GM23248 (cell line): ENCODE measurements at regions not wholly inside any gene's neighbourhood (a gene's known extent, or its start where the extent isn't known, plus 50 kb on each side); places are given as distances from the start of the nearest gene placed in this dataset.

Experiments
- EZH2 ChIP-seq: fragments of 200-600 bp; sonication (generic); IDR thresholded peaks from 2 replicates; pipeline ENCODE4 v1.6.1; 2018; ENCODE audit warnings: antibody characterized with exemption, mild to moderate bottlenecking; ENCODE audit not compliant: insufficient read depth, poor library complexity, severe bottlenecking
- EZH2phosphoT487 ChIP-seq: fragments of 200-600 bp; sonication (generic); IDR thresholded peaks from 2 replicates; pipeline ENCODE4 v1.6.1; 2018; ENCODE audit warnings: antibody characterized with exemption, moderate library complexity, mild to moderate bottlenecking, low read depth; ENCODE audit not compliant: insufficient read depth

DNA sequence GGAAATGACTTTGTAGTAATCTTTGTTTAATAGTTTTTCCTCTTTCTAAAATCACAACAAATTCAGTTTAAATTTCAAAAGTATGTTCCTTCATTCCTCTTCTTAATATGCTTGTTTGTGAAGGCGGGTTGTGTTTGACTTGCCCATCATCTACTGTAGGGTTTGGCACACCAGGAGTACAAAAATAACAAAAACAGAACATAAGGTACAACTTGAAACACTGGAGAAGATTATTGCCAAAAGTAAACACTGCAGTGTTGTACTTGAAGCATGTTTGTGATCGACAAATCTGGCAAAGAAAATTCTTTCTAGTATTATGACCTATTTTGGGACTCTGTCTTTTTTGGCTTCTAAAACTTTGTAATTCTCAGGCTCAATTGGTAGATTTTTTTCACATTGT lies 518.6 kb downstream of the SLITRK5 start:
- TF ChIP-seq EZH2phosphoT487 = no peak
- TF ChIP-seq EZH2 = no peak
